Caco-2 (cell line): ENCODE measurements at regions not wholly inside any gene's neighbourhood (a gene's known extent, or its start where the extent isn't known, plus 50 kb on each side); places are given as distances from the start of the nearest gene placed in this dataset.

Experiments
- BruUV-seq: library from RNA; stranded (reverse); fragments of 400-500 nt; replicated peaks from 2 replicates; lab custom pipeline; 2021; lab: Mats Ljungman, UMichigan
- CTCF ChIA-PET: fragments of 300-600 bp; sonication (Branson Sonifier 250); formaldehyde crosslinking; loops from one replicate; lab custom pipeline; 2022; ENCODE audit warnings: antibody characterized with exemption; lab: Charles Lee
- POLR2A ChIA-PET: fragments of 300-600 bp; sonication (Branson Sonifier 250); formaldehyde crosslinking; loops from one replicate; lab custom pipeline; 2022; ENCODE audit warnings: antibody characterized with exemption; lab: Charles Lee
- DNase-seq, 2 experiments: peaks; one replicate each; pipeline versions ENCODE4 v3.0.0 to v3.0.0-alpha.2; 2020 to 2022
- H3K27me3 ChIP-seq: replicated peaks from 2 replicates; pipeline ENCODE4 v1.6.0; 2011; ENCODE audit warnings: low read length; ENCODE audit not compliant: control insufficient read depth, insufficient read depth
- H3K36me3 ChIP-seq: 2 replicates; pipeline ENCODE4 v1.5.1; 2011; ENCODE audit warnings: low read length; ENCODE audit not compliant: control insufficient read depth, insufficient read depth
- H3K4me1 ChIP-seq: fragments of 250-450 bp; sonication (Bioruptor Pico); 2 replicates; pipeline ENCODE4 v1.5.1; 2020; ENCODE audit warnings: mild to moderate bottlenecking
- H3K4me3 ChIP-seq: 2 replicates; pipeline ENCODE4 v1.5.1; 2011; ENCODE audit warnings: low read depth, mild to moderate bottlenecking, control low read depth, low read length
- H3K9me3 ChIP-seq: fragments of 250-450 bp; sonication (Bioruptor Pico); 2 replicates; pipeline ENCODE4 v1.5.1; 2020; ENCODE audit warnings: mild to moderate bottlenecking, moderate library complexity
- H3K27ac Mint-ChIP-seq: one replicate; pipeline ENCODE4 v1.8.0; 2022; ENCODE audit warnings: mixed read lengths; ENCODE audit not compliant: unreplicated experiment
- H3K27me3 Mint-ChIP-seq: one replicate; pipeline ENCODE4 v1.8.0; 2022; ENCODE audit warnings: mixed read lengths; ENCODE audit not compliant: insufficient read depth, unreplicated experiment
- H3K36me3 Mint-ChIP-seq: one replicate; pipeline ENCODE4 v1.8.0; 2022; ENCODE audit warnings: mild to moderate bottlenecking, mixed read lengths; ENCODE audit not compliant: insufficient read depth, unreplicated experiment
- H3K4me1 Mint-ChIP-seq: one replicate; pipeline ENCODE4 v1.8.0; 2022; ENCODE audit warnings: low read depth, mixed read lengths; ENCODE audit not compliant: unreplicated experiment
- H3K4me3 Mint-ChIP-seq: one replicate; pipeline ENCODE4 v1.8.0; 2022; ENCODE audit warnings: mild to moderate bottlenecking, moderate library complexity, mixed read lengths; ENCODE audit not compliant: unreplicated experiment
- H3K9me3 Mint-ChIP-seq: one replicate; pipeline ENCODE4 v1.8.0; 2022; ENCODE audit warnings: mixed read lengths; ENCODE audit not compliant: unreplicated experiment
- intact Hi-C: fragments of 100-400 bp; cut with micrococcal nuclease; formaldehyde crosslinking; loops from one replicate; pipeline ENCODE4 v1.10.0; 2022; ENCODE audit not compliant: unreplicated experiment
- TF ChIP-seq, protein P1 (sequence below), 2 experiments: fragments of 200-600 bp in 1 of 2; IDR thresholded peaks; 1 replicate in 1 of 2; 2 replicates in 1 of 2; pipeline versions ENCODE4 v1.5.1 to v1.8.0; 2011 to 2022; ENCODE audit warnings: antibody characterized with exemption in 1 of 2, control low read depth in 1 of 2, inconsistent platforms in 1 of 2, low read depth in 1 of 2, low read length in 1 of 2, mild to moderate bottlenecking in 1 of 2, moderate library complexity in 1 of 2; ENCODE audit not compliant: insufficient read depth in 1 of 2, severe bottlenecking in 1 of 2, unreplicated experiment in 1 of 2

DNA sequence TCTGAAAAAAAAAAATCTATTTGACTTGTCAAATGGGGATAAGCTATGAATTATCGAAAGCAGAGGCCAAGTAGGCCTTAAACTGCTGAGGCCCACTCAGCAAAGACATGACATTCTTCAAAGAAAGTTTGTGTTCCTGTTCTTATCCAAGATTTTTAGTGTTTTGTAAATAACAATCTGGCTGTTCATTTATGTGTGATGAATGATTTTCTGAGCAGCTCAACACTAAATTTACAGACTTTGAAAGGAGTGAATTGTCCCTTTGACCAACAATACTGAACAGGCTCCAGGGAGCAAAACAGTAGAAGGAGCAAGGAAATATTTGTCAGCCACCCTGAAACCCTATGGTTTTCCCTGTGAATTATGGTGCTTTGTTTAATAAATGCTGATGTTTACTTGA is 512.6 kb upstream of the NAALADL2 start:
- no peaks in the 10 kb centered on the region for H3K36me3 Mint-ChIP-seq
- no peak overlapping the region for H3K4me3 ChIP-seq
- intact Hi-C loops: loop anchor here (10.0 kb wide), 1 partner anchor 222 kb away; no protein-coding TSS in a partner anchor
- H3K4me1 ChIP-seq: no peaks in the 10 kb centered on the region
- H3K9me3 ChIP-seq: no peaks in the 10 kb centered on the region
- no TSS peak for BruUV-seq
- H3K4me1 Mint-ChIP-seq: no peaks in the 10 kb centered on the region
- POLR2A ChIA-PET: no interaction called here
- peaks cover 20% of the 10 kb centered on the region for H3K9me3 Mint-ChIP-seq
- TF ChIP-seq, protein P1, sequence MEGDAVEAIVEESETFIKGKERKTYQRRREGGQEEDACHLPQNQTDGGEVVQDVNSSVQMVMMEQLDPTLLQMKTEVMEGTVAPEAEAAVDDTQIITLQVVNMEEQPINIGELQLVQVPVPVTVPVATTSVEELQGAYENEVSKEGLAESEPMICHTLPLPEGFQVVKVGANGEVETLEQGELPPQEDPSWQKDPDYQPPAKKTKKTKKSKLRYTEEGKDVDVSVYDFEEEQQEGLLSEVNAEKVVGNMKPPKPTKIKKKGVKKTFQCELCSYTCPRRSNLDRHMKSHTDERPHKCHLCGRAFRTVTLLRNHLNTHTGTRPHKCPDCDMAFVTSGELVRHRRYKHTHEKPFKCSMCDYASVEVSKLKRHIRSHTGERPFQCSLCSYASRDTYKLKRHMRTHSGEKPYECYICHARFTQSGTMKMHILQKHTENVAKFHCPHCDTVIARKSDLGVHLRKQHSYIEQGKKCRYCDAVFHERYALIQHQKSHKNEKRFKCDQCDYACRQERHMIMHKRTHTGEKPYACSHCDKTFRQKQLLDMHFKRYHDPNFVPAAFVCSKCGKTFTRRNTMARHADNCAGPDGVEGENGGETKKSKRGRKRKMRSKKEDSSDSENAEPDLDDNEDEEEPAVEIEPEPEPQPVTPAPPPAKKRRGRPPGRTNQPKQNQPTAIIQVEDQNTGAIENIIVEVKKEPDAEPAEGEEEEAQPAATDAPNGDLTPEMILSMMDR (IDR thresholded peaks at IDR 0.05; ENCODE audit: insufficient read depth in 1 of 2, low read depth in 1 of 2, low read length in 1 of 2, severe bottlenecking in 1 of 2, unreplicated experiment in 1 of 2): no peak
- H3K4me3 Mint-ChIP-seq: no peak overlapping the region
- no peak for DNase-seq
- H3K27ac Mint-ChIP-seq: no peak overlapping the region
- H3K36me3 ChIP-seq: no peaks in the 10 kb centered on the region
- H3K27me3 ChIP-seq: no peaks in the 10 kb centered on the region
- CTCF ChIA-PET: no interaction called here
- H3K27me3 Mint-ChIP-seq: no peaks in the 10 kb centered on the region

- Histone ChIP-seq H3K9me3 (no peaks in the 10 kb centered on the region), H3K36me3 (no peaks in the 10 kb centered on the region), H3K4me3 (no peak overlapping the region), H3K27me3 (no peaks in the 10 kb centered on the region), H3K4me1 (no peaks in the 10 kb centered on the region)
- Mint-ChIP-seq H3K27me3 (no peaks in the 10 kb centered on the region), H3K27ac (no peak overlapping the region), H3K36me3 (no peaks in the 10 kb centered on the region), H3K9me3 (peaks cover 20% of the 10 kb centered on the region), H3K4me3 (no peak overlapping the region), H3K4me1 (no peaks in the 10 kb centered on the region)
- DNase-seq: no peak
- ChIA-PET POLR2A (no interaction called here), CTCF (no interaction called here)
- TF ChIP-seq, protein P1 (IDR thresholded peaks at IDR 0.05; ENCODE audit: insufficient read depth in 1 of 2, low read depth in 1 of 2, low read length in 1 of 2, severe bottlenecking in 1 of 2, unreplicated experiment in 1 of 2): no peak
- intact Hi-C loops: loop anchor here (10.0 kb wide), 1 partner anchor 223 kb away; no protein-coding TSS in a partner anchor
- BruUV-seq: no TSS peak
These were observed 511.5 kb upstream of the NAALADL2 start for GRCh38 chr3:174347474-174348138.

- ChIA-PET POLR2A (no interaction called here), CTCF (no interaction called here)
- no TSS peak for BruUV-seq
- peaks cover 20% of the 10 kb centered on the region for H3K9me3 Mint-ChIP-seq
- no peaks in the 10 kb centered on the region for H3K27me3 Mint-ChIP-seq
- Histone ChIP-seq H3K36me3 (no peaks in the 10 kb centered on the region), H3K27me3 (no peaks in the 10 kb centered on the region), H3K4me3 (no peak overlapping the region), H3K4me1 (no peaks in the 10 kb centered on the region), H3K9me3 (no peaks in the 10 kb centered on the region)
- no peaks in the 10 kb centered on the region for H3K36me3 Mint-ChIP-seq
- TF ChIP-seq, protein P1 (IDR thresholded peaks at IDR 0.05; ENCODE audit: insufficient read depth in 1 of 2, low read depth in 1 of 2, low read length in 1 of 2, severe bottlenecking in 1 of 2, unreplicated experiment in 1 of 2): no peak
- H3K27ac Mint-ChIP-seq: no peak overlapping the region
- no peaks in the 10 kb centered on the region for H3K4me1 Mint-ChIP-seq
- no peak for DNase-seq
- intact Hi-C loops: no loop called here
- H3K4me3 Mint-ChIP-seq: no peak overlapping the region
These were observed 506.9 kb upstream of the NAALADL2 start for GRCh38 chr3:174352227-174352626.
